Heart left ventricle (tissue), 13 donors: ENCODE measurements at regions not wholly inside any gene's neighbourhood (a gene's known extent, or its start where the extent isn't known, plus 50 kb on each side); places are given as distances from the start of the nearest gene placed in this dataset.

Source experiments
- CTCF ChIP-seq, 12 donors: fragments of 200-600 bp; sonication (generic) in 4 of 12; IDR thresholded peaks; one replicate each; pipeline versions ENCODE4 v1.5.0 to v1.8.0; 2018 to 2022; ENCODE audit warnings: antibody characterized with exemption in 12 of 12, mild to moderate bottlenecking in 5 of 12
- POLR2A ChIP-seq, 2 donors: fragments of 450-650 bp; IDR thresholded peaks; one replicate each; pipeline ENCODE4 v1.6.1; 2017; ENCODE audit warnings: antibody characterized with exemption in 2 of 2, mild to moderate bottlenecking in 2 of 2, moderate library complexity in 2 of 2
- donor health status: ischemic (EF 13 %, LVEDD 7.1; RV severe dilation, severe dysfunction).
- donor health status: DM: no; HTN: yes; CAD: no.
- donor health status: DM: no; HTN: no; CAD: no.
- donor health status: ischemic (EF 25% LVEDD 6.9; RV normal size, moderate dysfunction).
- donor health status: ischemic (EF 25% LVEDD 5.7; RV mildly dilated, moderate dysfunction).
- donor health status: ischemic (EF 35%, LVEDD 5.7; RV mildly dilated, moderate dysfunction).
- donor health status: nonischemic (EF 11% LVEDD 7.7; RV severe dilation, severe dysfunction).
- donor health status: DM: yes; HTN: yes; CAD: no.
- donor health status: PGD.
- donor health status: ischemic (EF 29% LVEDD 5.4; RV normal size, mild dysfunction).
- donor health status: nonischemic (EF 23%, LVEDD 6.1; RV moderate dilation, normal function).

- no peak for TF ChIP-seq CTCF (IDR thresholded peaks at IDR 0.05)
- TF ChIP-seq POLR2A (IDR thresholded peaks at IDR 0.05): no peak
These were observed 273.4 kb upstream of the SASH1 start for GRCh38 chr6:148069256-148069655.
